Stimulated activated CD8-positive, alpha-beta memory T cell treated with anti-CD3 and anti-CD28 coated beads, Interleukin-15, amount 100 ng/mL, for 4 hours (primary cell): ENCODE measurements at regions not wholly inside any gene's neighbourhood (a gene's known extent, or its start where the extent isn't known, plus 50 kb on each side); places are given as distances from the start of the nearest gene placed in this dataset.
A peak's percentile ranks its signal among the peaks of the same experiment; 100 is the strongest.
"Not testable (repeated sequence)": the region's sequence is repeated elsewhere in the genome, so short reads cannot be mapped to it uniquely, and the experiment has no call there.

ENCODE experiments used
- DNase-seq, 2 donors: peaks; one replicate each; pipeline ENCODE4 v3.0.0-alpha.2; 2020; ENCODE audit warnings: low read depth in 2 of 2

- DNase-seq: no peak
Observed at GRCh38 chr5:157944938-157945337, 86.0 kb upstream of the CLINT1 start.

GRCh38 chr5:157944077-157944633 is 85.2 kb upstream of the CLINT1 start:
- no peak for DNase-seq

GRCh38 chr5:157942595-157942994 is 83.7 kb upstream of the CLINT1 start:
- DNase-seq: no peak

GRCh38 chr5:157941616-157942015 is 82.7 kb upstream of the CLINT1 start:
- DNase-seq: no peak

- not testable (repeated sequence) for DNase-seq
Observed at GRCh38 chr5:157938101-157938500, 79.2 kb upstream of the CLINT1 start.

GRCh38 chr5:157936776-157937501 is 78.0 kb upstream of the CLINT1 start:
- not testable (repeated sequence) for DNase-seq

GRCh38 chr5:157934600-157934999 is 75.7 kb upstream of the CLINT1 start:
- no peak for DNase-seq

GRCh38 chr5:157933005-157933404 is 74.1 kb upstream of the CLINT1 start:
- DNase-seq: no peak

- DNase-seq: no peak
Observed at GRCh38 chr5:157930710-157931109, 71.8 kb upstream of the CLINT1 start.

GRCh38 chr5:157926977-157927376 is 68.0 kb upstream of the CLINT1 start:
- DNase-seq: no peak

GRCh38 chr5:157925786-157926671 is 67.1 kb upstream of the CLINT1 start:
- no peak for DNase-seq

GRCh38 chr5:157924931-157925729 is 66.2 kb upstream of the CLINT1 start:
- no peak for DNase-seq

- no peak for DNase-seq
Observed at GRCh38 chr5:157924490-157924889, 65.5 kb upstream of the CLINT1 start.

- no peak for DNase-seq
Observed at GRCh38 chr5:157923765-157924164, 64.8 kb upstream of the CLINT1 start.

- DNase-seq: no peak
Observed at GRCh38 chr5:157922026-157922425, 63.1 kb upstream of the CLINT1 start.

- DNase-seq: no peak
Observed at GRCh38 chr5:157920828-157921170, 61.9 kb upstream of the CLINT1 start.

- no peak for DNase-seq
Observed at GRCh38 chr5:157918811-157919742, 60.1 kb upstream of the CLINT1 start.

- peak in 1 of 2 donors; percentile 24 for DNase-seq
Observed at GRCh38 chr5:157917899-157918809, 59.2 kb upstream of the CLINT1 start.

- no peak for DNase-seq
Observed at GRCh38 chr5:157917491-157917890, 58.5 kb upstream of the CLINT1 start.

- no peak for DNase-seq
Observed at GRCh38 chr5:157915638-157916037, 56.7 kb upstream of the CLINT1 start.
